ENCODE measurements at regions not wholly inside any gene's neighbourhood (a gene's known extent, or its start where the extent isn't known, plus 50 kb on each side); places are given as distances from the start of the nearest gene placed in this dataset.
A peak's percentile ranks its signal among the peaks of the same experiment; 100 is the strongest.

GRCh38 chr18:27794181-27794926 is 382.6 kb downstream of the CDH2 start:
- ATAC-seq = no peak
- no peak for TF ChIP-seq TSHZ2 (CRISPR knock-in tag; IDR thresholded peaks at IDR 0.05)
- TF ChIP-seq ISL1 (CRISPR knock-in tag; IDR thresholded peaks at IDR 0.05) = peak; percentile 48

- TF ChIP-seq ZNF8 (CRISPR knock-in tag; IDR thresholded peaks at IDR 0.05) (no peak), ZFP30 (CRISPR knock-in tag; IDR thresholded peaks at IDR 0.05) (no peak), ZFP3 (CRISPR knock-in tag; IDR thresholded peaks at IDR 0.05) (no peak), RARB (CRISPR knock-in tag; IDR thresholded peaks at IDR 0.05) (no peak), ZC3H10 (CRISPR knock-in tag; IDR thresholded peaks at IDR 0.05) (no peak), BACH2 (CRISPR knock-in tag; IDR thresholded peaks at IDR 0.05; ENCODE audit: borderline replicate concordance) (no peak), ARNTL (CRISPR knock-in tag; IDR thresholded peaks at IDR 0.05; ENCODE audit: borderline replicate concordance, low read depth) (no peak), ZNF70 (CRISPR knock-in tag; IDR thresholded peaks at IDR 0.05) (no peak), SNAI2 (CRISPR knock-in tag; IDR thresholded peaks at IDR 0.05) (no peak), ZNF565 (CRISPR knock-in tag; conservative IDR thresholded peaks at IDR 0.05; ENCODE audit: low read depth) (no peak)
- no peak for ATAC-seq
These were observed 383.7 kb downstream of the CDH2 start for GRCh38 chr18:27793013-27793785.

GRCh38 chr18:27789406-27789805 is 387.5 kb downstream of the CDH2 start:
- ATAC-seq = no peak
- TF ChIP-seq CSRNP3 (CRISPR knock-in tag; IDR thresholded peaks at IDR 0.05) (no peak), ISL1 (CRISPR knock-in tag; IDR thresholded peaks at IDR 0.05) (no peak), ZNF70 (CRISPR knock-in tag; IDR thresholded peaks at IDR 0.05) (no peak), ZC3H10 (CRISPR knock-in tag; IDR thresholded peaks at IDR 0.05) (no peak), OSR1 (CRISPR knock-in tag; IDR thresholded peaks at IDR 0.05) (no peak), ZFP30 (CRISPR knock-in tag; IDR thresholded peaks at IDR 0.05) (no peak), ZFP3 (CRISPR knock-in tag; IDR thresholded peaks at IDR 0.05) (no peak), TOX (CRISPR knock-in tag; IDR thresholded peaks at IDR 0.05; ENCODE audit: borderline replicate concordance) (no peak), SNAI2 (CRISPR knock-in tag; IDR thresholded peaks at IDR 0.05) (no peak), BACH2 (CRISPR knock-in tag; IDR thresholded peaks at IDR 0.05; ENCODE audit: borderline replicate concordance) (no peak), GLIS3 (CRISPR knock-in tag; IDR thresholded peaks at IDR 0.05) (no peak), TCF4 (CRISPR knock-in tag; IDR thresholded peaks at IDR 0.05; ENCODE audit: borderline replicate concordance) (no peak), POU6F1 (CRISPR knock-in tag; IDR thresholded peaks at IDR 0.05; ENCODE audit: borderline replicate concordance, low read depth) (no peak), CREB5 (CRISPR knock-in tag; IDR thresholded peaks at IDR 0.05; ENCODE audit: low read depth) (no peak), ESRRG (CRISPR knock-in tag; IDR thresholded peaks at IDR 0.05) (no peak), RARB (CRISPR knock-in tag; IDR thresholded peaks at IDR 0.05) (no peak), ARNTL (CRISPR knock-in tag; IDR thresholded peaks at IDR 0.05; ENCODE audit: borderline replicate concordance, low read depth) (no peak), CSDC2 (CRISPR knock-in tag; IDR thresholded peaks at IDR 0.05) (no peak)
